GM18502 (cell line): ENCODE measurements at regions not wholly inside any gene's neighbourhood (a gene's known extent, or its start where the extent isn't known, plus 50 kb on each side); places are given as distances from the start of the nearest gene placed in this dataset.
A peak's percentile ranks its signal among the peaks of the same experiment; 100 is the strongest.
"Not testable (repeated sequence)": the region's sequence is repeated elsewhere in the genome, so short reads cannot be mapped to it uniquely, and the experiment has no call there.

Source experiments
- ATAC-seq: cut with Tn5 transposase; IDR thresholded peaks from one replicate; pipeline ENCODE4 v1.9.1; 2021; ENCODE audit warnings: mild to moderate bottlenecking; ENCODE audit not compliant: unreplicated experiment, poor library complexity

GRCh38 chr7:69388452-69389137 lies 209.7 kb upstream of the AUTS2 start:
- ATAC-seq = no peak

DNA sequence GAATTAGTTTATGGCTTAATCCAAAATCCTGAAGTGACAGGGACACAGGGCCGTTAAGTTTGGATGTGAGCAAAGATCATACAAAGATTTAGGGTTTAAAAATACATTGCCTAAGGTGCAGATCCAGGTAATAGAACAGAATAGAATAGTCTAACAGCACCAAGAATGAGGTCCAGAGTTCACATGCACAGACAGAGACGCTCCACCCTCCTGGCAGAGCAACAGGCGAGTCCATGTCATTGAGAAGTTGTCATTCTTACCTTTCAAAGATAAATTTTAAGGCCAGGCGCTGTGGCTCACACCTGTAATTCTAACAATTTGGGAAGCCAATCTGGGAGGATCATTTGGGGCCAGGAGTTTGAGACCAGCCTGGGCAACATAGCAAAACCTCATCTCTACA lies 209.1 kb upstream of the AUTS2 start:
- ATAC-seq = no peak

- ATAC-seq = not testable (repeated sequence)
These were observed 204.4 kb upstream of the AUTS2 start for GRCh38 chr7:69393912-69394311.

DNA sequence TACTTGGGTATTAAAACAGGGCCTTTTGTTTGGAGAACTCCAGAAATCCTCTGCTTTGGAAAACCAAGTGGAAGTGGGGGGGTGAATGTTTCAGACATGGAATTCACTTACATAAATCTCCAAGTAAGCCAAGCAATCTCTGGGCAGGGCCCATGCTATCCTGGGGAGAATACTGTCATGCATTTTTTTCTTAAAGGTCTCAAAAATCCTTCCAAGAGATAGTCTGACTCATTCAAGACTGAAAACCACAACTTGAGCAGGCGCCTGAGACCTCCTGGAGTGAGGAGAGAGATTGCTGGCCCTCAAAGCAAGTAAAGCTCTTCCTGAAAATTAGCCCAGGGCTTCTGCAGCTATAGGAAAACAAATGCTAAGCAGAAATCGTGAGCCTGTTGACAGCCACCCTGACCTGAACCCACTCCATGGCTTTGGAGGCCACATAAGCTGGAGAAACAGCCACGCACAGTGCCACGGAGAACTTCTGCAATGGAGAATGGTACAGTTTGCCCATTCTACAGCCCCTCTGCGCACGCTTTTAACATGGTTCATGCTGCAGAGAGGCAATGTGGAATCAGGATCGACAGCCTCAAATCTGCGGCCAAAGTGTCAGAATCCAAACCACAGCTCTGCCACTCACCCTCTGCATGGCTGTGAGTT lies 203.1 kb upstream of the AUTS2 start:
- no peak for ATAC-seq

DNA sequence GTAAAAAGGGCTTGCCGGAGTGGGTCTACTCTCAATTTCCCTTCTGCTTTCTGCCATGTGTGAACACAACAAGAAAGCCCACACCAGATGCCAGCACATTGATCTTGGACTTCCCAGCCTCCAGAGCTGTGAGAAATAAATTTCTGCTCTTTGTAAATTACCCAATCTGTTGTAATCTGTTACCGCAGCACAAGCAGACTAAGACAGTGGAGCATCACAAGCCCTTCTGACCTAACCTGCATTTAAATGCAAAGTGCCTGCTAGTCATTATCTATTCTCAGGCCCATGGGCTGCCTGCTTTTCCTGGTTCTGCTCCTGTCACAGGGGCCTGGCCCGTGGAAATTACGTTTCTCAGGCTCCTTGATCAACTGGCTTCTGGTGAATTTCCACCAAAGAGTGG lies 199.3 kb upstream of the AUTS2 start:
- ATAC-seq = no peak

GRCh38 chr7:69399401-69399800 lies 198.9 kb upstream of the AUTS2 start:
- no peak for ATAC-seq

DNA sequence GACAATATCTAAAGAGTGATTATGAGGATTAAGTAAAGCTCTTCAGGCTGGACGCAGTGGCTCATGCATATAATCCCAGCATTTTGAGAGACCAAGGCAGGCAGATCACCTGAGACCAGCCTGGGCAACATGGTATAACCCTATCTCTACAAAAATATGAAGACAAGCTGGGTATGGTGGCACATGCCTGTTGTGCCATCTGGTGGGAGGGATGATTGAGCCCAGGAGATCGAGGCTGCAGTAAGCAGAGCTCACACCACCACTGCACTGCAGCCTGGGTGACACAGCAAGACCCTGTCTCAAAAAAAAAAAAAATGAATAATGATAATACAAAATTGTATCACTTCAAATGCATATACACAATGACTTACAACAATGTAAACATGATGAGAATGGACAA lies 195.6 kb upstream of the AUTS2 start:
- no peak for ATAC-seq

DNA sequence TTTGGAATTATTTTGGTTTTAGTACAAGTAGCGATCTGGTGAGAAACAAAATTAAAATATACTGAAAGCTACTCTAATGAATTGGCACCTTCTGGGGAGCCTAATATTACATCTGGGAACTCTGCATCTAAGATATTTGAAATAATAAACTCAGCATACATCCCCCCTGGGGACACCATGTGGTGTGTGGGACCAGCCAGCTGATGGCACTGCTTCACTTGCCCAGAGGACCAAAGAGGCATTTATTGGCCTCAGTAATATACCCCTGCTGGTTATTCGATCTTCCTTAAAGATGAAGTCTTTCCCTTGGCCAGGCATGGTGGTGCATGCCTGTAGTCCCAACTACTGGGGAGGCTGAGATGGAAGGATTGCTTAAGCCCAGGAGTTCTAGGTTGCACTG lies 195.1 kb upstream of the AUTS2 start:
- ATAC-seq = no peak

DNA sequence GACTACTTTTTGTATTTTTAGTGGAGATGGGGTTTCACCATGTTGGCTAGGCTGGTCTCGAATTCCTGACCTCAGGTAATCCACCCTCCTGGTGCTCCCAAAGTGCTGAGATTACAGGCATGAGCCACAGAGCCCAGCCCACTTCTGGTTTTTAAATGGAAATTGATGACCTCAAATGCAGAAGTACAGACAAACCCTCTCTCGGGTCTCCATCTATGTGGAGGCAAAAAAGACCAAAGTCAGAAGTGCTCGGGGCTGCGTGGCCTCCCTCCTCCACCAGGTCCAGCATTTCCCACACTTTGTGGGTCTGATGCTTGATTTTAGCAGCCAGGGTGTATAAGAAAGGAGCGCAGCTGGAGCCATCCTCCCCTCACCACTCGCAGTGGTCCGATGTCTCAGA lies 187.3 kb upstream of the AUTS2 start:
- ATAC-seq = no peak

GRCh38 chr7:69411466-69411865 lies 186.8 kb upstream of the AUTS2 start:
- no peak for ATAC-seq

GRCh38 chr7:69412331-69413146 lies 185.7 kb upstream of the AUTS2 start:
- peak; percentile 96 for ATAC-seq

- no peak for ATAC-seq
These were observed 183.7 kb upstream of the AUTS2 start for GRCh38 chr7:69414555-69414954.

- ATAC-seq = no peak
These were observed 179.2 kb upstream of the AUTS2 start for GRCh38 chr7:69418869-69419670.

DNA sequence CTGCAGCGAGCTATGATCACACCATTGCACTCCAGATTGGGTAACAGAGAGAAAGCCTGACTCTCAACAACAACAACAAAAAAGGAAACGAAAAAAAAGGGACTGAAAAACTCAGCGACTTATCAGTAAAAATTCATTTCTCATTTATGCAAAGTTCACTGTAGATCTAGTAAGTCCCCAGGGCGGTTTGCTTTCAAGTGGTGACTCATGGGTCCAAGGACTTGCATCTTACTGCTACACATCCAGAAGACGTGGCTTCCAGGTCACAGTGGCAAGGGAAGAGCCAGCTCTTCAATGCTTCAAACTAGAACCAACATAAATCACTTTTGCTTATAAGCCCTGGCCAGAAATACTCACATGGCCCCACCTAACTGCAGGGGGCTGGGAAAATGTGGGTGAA lies 178.3 kb upstream of the AUTS2 start:
- peak; percentile 47 for ATAC-seq

GRCh38 chr7:69422574-69422985 lies 175.7 kb upstream of the AUTS2 start:
- ATAC-seq = no peak

GRCh38 chr7:69426705-69427104 lies 171.6 kb upstream of the AUTS2 start:
- no peak for ATAC-seq

DNA sequence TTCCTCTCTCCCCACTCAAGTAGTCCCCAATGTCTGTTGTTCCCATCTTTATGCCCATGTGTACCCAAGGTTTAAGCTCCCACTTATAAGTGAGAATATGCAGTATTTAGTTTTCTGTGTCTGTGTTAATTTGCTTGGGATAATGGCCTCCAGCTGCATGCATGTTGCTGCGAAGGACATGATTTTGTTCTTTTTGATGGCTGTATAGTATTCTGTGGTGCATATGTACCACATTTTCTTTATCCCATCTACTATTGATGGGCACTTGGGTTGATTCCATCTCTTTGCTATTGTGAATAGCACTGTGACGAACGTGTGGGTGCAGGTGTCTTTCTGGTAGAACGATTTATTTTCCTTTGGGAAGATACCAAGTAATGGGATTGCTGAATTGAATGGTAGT lies 170.2 kb upstream of the AUTS2 start:
- ATAC-seq = no peak

- ATAC-seq = no peak
These were observed 168.3 kb upstream of the AUTS2 start for GRCh38 chr7:69429911-69430383.

GRCh38 chr7:69430384-69431021 lies 167.8 kb upstream of the AUTS2 start:
- no peak for ATAC-seq

DNA sequence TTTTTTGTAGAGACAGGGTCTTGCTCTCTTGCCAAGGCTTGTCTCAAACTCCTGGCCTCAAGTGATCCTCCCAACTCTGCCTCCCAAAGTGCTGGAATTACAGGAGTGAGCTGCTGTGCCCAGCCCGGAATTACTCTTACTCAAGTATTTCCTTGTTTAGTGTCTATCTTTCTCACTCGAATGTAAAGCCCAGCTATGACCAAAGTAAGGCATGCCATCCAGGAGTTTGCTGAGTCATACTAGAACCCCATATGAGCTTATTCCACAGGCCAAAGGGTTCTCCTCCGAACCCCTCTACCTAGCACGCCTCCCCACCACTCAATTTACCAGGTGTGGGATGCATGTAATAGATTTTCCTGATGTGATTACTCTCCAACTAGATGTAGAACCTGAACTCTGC lies 166.6 kb upstream of the AUTS2 start:
- no peak for ATAC-seq
